Activated B cell treated with CpG ODN at 0.5 μM for 24 hours (primary cell): ENCODE measurements at regions not wholly inside any gene's neighbourhood (a gene's known extent, or its start where the extent isn't known, plus 50 kb on each side); places are given as distances from the start of the nearest gene placed in this dataset.

Source experiments
- ATAC-seq: fragments of 200-7000 bp; cut with Tn5 transposase; one replicate; pipeline ENCODE4 v1.10.0; 2021; ENCODE audit warnings: low read depth, mild to moderate bottlenecking, moderate library complexity
- CTCF ChIA-PET: fragments of 350-600 bp; sonication (Branson Sonifier 250); formaldehyde crosslinking; loops from one replicate; lab custom pipeline; 2021; ENCODE audit warnings: antibody characterized with exemption; lab: Charles Lee
- POLR2A ChIA-PET: fragments of 350-600 bp; sonication (Branson Sonifier 250); formaldehyde crosslinking; loops from one replicate; lab custom pipeline; 2021; ENCODE audit warnings: antibody characterized with exemption; lab: Charles Lee
- DNase-seq: peaks from one replicate; pipeline ENCODE4 v3.0.0; 2022
- H3K27ac Mint-ChIP-seq: one replicate; pipeline ENCODE4 v1.8.0; 2020; ENCODE audit warnings: mixed read lengths
- H3K27me3 Mint-ChIP-seq: one replicate; pipeline ENCODE4 v1.8.0; 2021; ENCODE audit warnings: mixed read lengths
- H3K36me3 Mint-ChIP-seq: one replicate; pipeline ENCODE4 v1.8.0; 2021; ENCODE audit warnings: low read depth, mixed read lengths
- H3K4me1 Mint-ChIP-seq: one replicate; pipeline ENCODE4 v1.8.0; 2021; ENCODE audit warnings: mixed read lengths
- H3K4me3 Mint-ChIP-seq: one replicate; pipeline ENCODE4 v1.8.0; 2020; ENCODE audit warnings: mild to moderate bottlenecking, mixed read lengths
- H3K9me3 Mint-ChIP-seq: one replicate; pipeline ENCODE4 v1.8.0; 2020; ENCODE audit warnings: mixed read lengths
- intact Hi-C: fragments of 100-400 bp; cut with micrococcal nuclease; formaldehyde crosslinking; loops from one replicate; pipeline ENCODE4 v1.15.1; 2024
- TF ChIP-seq, protein P1 (sequence below): fragments of 200-600 bp; IDR thresholded peaks from one replicate; pipeline ENCODE4 v1.8.0; 2022; ENCODE audit warnings: antibody characterized with exemption, mild to moderate bottlenecking

- H3K9me3 Mint-ChIP-seq, result peaks cover 13% of the 10 kb centered on the region
- H3K27ac Mint-ChIP-seq, result no peak overlapping the region
- TF ChIP-seq, protein P1, sequence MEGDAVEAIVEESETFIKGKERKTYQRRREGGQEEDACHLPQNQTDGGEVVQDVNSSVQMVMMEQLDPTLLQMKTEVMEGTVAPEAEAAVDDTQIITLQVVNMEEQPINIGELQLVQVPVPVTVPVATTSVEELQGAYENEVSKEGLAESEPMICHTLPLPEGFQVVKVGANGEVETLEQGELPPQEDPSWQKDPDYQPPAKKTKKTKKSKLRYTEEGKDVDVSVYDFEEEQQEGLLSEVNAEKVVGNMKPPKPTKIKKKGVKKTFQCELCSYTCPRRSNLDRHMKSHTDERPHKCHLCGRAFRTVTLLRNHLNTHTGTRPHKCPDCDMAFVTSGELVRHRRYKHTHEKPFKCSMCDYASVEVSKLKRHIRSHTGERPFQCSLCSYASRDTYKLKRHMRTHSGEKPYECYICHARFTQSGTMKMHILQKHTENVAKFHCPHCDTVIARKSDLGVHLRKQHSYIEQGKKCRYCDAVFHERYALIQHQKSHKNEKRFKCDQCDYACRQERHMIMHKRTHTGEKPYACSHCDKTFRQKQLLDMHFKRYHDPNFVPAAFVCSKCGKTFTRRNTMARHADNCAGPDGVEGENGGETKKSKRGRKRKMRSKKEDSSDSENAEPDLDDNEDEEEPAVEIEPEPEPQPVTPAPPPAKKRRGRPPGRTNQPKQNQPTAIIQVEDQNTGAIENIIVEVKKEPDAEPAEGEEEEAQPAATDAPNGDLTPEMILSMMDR, result no peak
- no peaks in the 10 kb centered on the region for H3K36me3 Mint-ChIP-seq
- H3K4me1 Mint-ChIP-seq, result no peaks in the 10 kb centered on the region
- DNase-seq (no peak), ATAC-seq (no peak)
- H3K4me3 Mint-ChIP-seq, result no peak overlapping the region
- POLR2A ChIA-PET, result no interaction called here
- CTCF ChIA-PET, result no interaction called here
- H3K27me3 Mint-ChIP-seq, result peaks cover 6% of the 10 kb centered on the region
- intact Hi-C loops, result no loop called here
These were observed 125.3 kb upstream of the B3GAT2 start for GRCh38 chr6:71082033-71082650.

DNA sequence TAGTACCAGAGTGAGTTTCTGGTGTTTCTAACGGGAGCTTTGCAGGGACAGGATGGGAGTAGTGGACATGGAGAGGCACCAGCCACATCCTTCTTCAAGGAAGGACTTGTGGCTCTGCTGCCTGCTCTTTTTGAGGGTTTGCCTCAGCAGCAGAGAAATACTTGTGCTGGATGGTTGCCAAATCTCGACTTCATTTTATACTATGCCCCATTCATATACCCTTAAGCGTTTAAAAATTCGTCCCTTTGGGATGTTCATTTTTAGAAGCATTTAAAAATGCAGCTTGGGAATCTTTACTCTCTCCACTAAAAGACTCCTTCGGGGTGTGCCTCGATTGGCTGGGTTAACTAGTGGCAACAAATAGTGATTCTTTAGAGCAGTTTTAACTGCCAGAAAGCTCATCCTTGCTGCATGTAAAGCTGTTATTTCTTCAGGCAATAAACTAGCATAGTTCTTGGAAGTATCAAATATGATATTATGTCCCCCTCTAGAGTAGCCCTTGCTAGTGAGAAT lies 126.5 kb upstream of the B3GAT2 start:
- TF ChIP-seq, protein P1, result no peak
- ATAC-seq, result no peak
- H3K27ac Mint-ChIP-seq, result no peak overlapping the region
- H3K9me3 Mint-ChIP-seq, result peaks cover 4% of the 10 kb centered on the region
- no peak for DNase-seq
- ChIA-PET POLR2A (no interaction called here), CTCF (no interaction called here)
- H3K27me3 Mint-ChIP-seq, result peaks cover 8% of the 10 kb centered on the region
- intact Hi-C loops, result no loop called here
- no peaks in the 10 kb centered on the region for H3K36me3 Mint-ChIP-seq
- no peak overlapping the region for H3K4me3 Mint-ChIP-seq
- H3K4me1 Mint-ChIP-seq, result no peaks in the 10 kb centered on the region

- Mint-ChIP-seq H3K9me3 (no peaks in the 10 kb centered on the region), H3K27ac (no peak overlapping the region), H3K27me3 (peaks cover 6% of the 10 kb centered on the region), H3K36me3 (no peaks in the 10 kb centered on the region), H3K4me3 (no peak overlapping the region), H3K4me1 (no peaks in the 10 kb centered on the region)
- ATAC-seq (no peak), DNase-seq (no peak)
- TF ChIP-seq, protein P1, result no peak
- ChIA-PET CTCF (no interaction called here), POLR2A (no interaction called here)
- intact Hi-C loops, result no loop called here
These were observed 131.3 kb upstream of the B3GAT2 start for GRCh38 chr6:71088166-71088565.

DNA sequence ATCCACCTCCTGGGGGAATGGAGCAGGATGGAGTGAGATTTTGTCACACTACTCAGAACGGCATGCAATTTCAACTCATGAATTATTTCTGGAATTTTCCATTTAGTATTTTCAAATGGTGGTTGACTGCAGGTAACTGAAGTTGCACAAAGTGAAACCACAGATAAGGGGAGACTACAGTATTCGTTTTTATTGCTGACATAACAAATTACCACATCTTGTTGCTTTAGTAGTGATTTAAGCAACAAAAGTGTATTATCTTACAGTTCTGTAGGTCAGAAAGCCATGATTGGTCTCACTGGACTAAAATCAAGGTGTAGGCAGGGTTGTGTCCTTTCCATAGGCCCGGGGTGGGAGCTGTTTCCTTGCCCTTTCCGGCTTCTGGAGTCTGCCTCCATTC lies 133.4 kb upstream of the B3GAT2 start:
- intact Hi-C loops, result no loop called here
- H3K4me1 Mint-ChIP-seq, result no peaks in the 10 kb centered on the region
- TF ChIP-seq, protein P1, result no peak
- H3K36me3 Mint-ChIP-seq, result no peaks in the 10 kb centered on the region
- H3K27me3 Mint-ChIP-seq, result peaks cover 3% of the 10 kb centered on the region
- ATAC-seq (no peak), DNase-seq (no peak)
- H3K4me3 Mint-ChIP-seq, result no peak overlapping the region
- ChIA-PET CTCF (no interaction called here), POLR2A (no interaction called here)
- no peak overlapping the region for H3K27ac Mint-ChIP-seq
- no peaks in the 10 kb centered on the region for H3K9me3 Mint-ChIP-seq

DNA sequence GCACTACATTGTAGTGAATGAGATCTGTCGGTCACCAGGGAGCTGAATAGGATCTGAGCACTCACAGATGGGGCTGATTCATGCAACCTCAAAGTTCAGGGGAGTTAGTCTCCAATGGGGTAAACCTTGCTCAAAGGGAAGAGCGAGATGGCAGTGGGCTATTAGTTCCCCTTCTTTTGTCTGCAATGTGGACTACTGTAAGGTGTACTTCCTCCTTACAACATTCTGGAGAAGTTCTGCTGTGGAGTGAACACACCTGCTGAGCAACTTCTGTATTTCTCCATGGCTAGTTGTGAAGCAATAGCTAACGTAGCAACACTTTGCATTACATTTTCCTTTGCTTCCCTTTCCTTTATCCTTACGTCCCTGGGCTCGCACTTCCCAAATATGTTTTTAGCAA lies 134.3 kb upstream of the B3GAT2 start:
- DNase-seq (no peak), ATAC-seq (no peak)
- CTCF ChIA-PET, result no interaction called here
- H3K4me1 Mint-ChIP-seq, result no peaks in the 10 kb centered on the region
- H3K4me3 Mint-ChIP-seq, result no peak overlapping the region
- TF ChIP-seq, protein P1, result no peak
- intact Hi-C loops, result no loop called here
- POLR2A ChIA-PET, result no interaction called here
- peaks cover 4% of the 10 kb centered on the region for H3K9me3 Mint-ChIP-seq
- H3K27ac Mint-ChIP-seq, result no peak overlapping the region
- H3K27me3 Mint-ChIP-seq, result peaks cover 3% of the 10 kb centered on the region
- H3K36me3 Mint-ChIP-seq, result no peaks in the 10 kb centered on the region
